ENCODE measurements at regions not wholly inside any gene's neighbourhood (a gene's known extent, or its start where the extent isn't known, plus 50 kb on each side); places are given as distances from the start of the nearest gene placed in this dataset.

- no peak for TF ChIP-seq CBX5 (IDR thresholded peaks at IDR 0.05; ENCODE audit: low read depth, low read length)
- no peak for TF ChIP-seq JUN (IDR thresholded peaks at IDR 0.05; ENCODE audit: low read depth, low read length)
- TF ChIP-seq ASH2L (IDR thresholded peaks at IDR 0.05; ENCODE audit: low read length) = no peak
- no peak for TF ChIP-seq SIX5 (IDR thresholded peaks at IDR 0.05; ENCODE audit: low read depth, low read length)
- no peak for TF ChIP-seq SP1 (IDR thresholded peaks at IDR 0.05; ENCODE audit: low read depth, low read length)
These were observed 222.3 kb upstream of the HS3ST1 start (continued) for GRCh38 chr4:11650801-11651596.
